GM23338 (cell line): ENCODE measurements at regions not wholly inside any gene's neighbourhood (a gene's known extent, or its start where the extent isn't known, plus 50 kb on each side); places are given as distances from the start of the nearest gene placed in this dataset.

Source experiments
- ATAC-seq: fragments of 200-7000 bp; cut with Tn5 transposase; 3 replicates; pipeline ENCODE4 v1.9.1; 2020
- DNase-seq: peaks from one replicate; pipeline ENCODE4 v3.0.0-alpha.2; 2015; ENCODE audit warnings: low spot score
- H2AFZ ChIP-seq: fragments of 200-600 bp; sonication (generic); 2 replicates; pipeline ENCODE4 v1.8.0; 2016; ENCODE audit warnings: antibody characterized with exemption, mild to moderate bottlenecking, moderate library complexity
- H3F3A ChIP-seq: fragments of 200-600 bp; sonication (generic); replicated peaks from 2 replicates; pipeline ENCODE4 v1.8.0; 2017; ENCODE audit warnings: antibody characterized with exemption, mixed run types, low read depth
- H3K27ac ChIP-seq: fragments of 200-600 bp; sonication (generic); 2 replicates; pipeline ENCODE4 v1.6.1; 2016; ENCODE audit warnings: low read depth
- H3K27me3 ChIP-seq: fragments of 200-600 bp; sonication (generic); 2 replicates; pipeline ENCODE4 v1.8.0; 2016; ENCODE audit warnings: mild to moderate bottlenecking, mixed run types, moderate library complexity; ENCODE audit not compliant: insufficient read depth
- H3K36me3 ChIP-seq: fragments of 200-600 bp; sonication (generic); 2 replicates; pipeline ENCODE4 v1.8.0; 2016; ENCODE audit warnings: mild to moderate bottlenecking; ENCODE audit not compliant: insufficient read depth
- H3K4me1 ChIP-seq: fragments of 200-600 bp; sonication (generic); 2 replicates; pipeline ENCODE4 v1.8.0; 2016; ENCODE audit warnings: mild to moderate bottlenecking, moderate library complexity; ENCODE audit not compliant: insufficient read depth
- H3K4me2 ChIP-seq: fragments of 200-600 bp; sonication (generic); 2 replicates; pipeline ENCODE4 v1.7.1; 2017; ENCODE audit warnings: mixed run types
- H3K4me3 ChIP-seq: fragments of 200-600 bp; sonication (generic); 2 replicates; pipeline ENCODE4 v1.6.1; 2016; ENCODE audit warnings: mixed run types
- H3K79me2 ChIP-seq: fragments of 200-600 bp; sonication (generic); replicated peaks from 2 replicates; pipeline ENCODE4 v1.8.0; 2017; ENCODE audit warnings: mild to moderate bottlenecking; ENCODE audit not compliant: insufficient read depth
- H3K9me2 ChIP-seq: fragments of 200-600 bp; sonication (generic); 2 replicates; pipeline ENCODE4 v1.8.0; 2017; ENCODE audit not compliant: insufficient read depth
- H4K20me1 ChIP-seq: fragments of 200-600 bp; sonication (generic); replicated peaks from 2 replicates; pipeline ENCODE4 v1.8.0; 2017; ENCODE audit warnings: mild to moderate bottlenecking; ENCODE audit not compliant: insufficient read depth
- H3K27ac Mint-ChIP-seq: 2 replicates; pipeline ENCODE4 v1.8.0; 2020; ENCODE audit warnings: inconsistent platforms, mild to moderate bottlenecking, moderate library complexity, mixed read lengths
- H3K27me3 Mint-ChIP-seq: 3 replicates; pipeline ENCODE4 v1.8.0; 2022; ENCODE audit warnings: low read depth, mild to moderate bottlenecking, moderate library complexity, mixed read lengths, inconsistent platforms; ENCODE audit not compliant: insufficient read depth, poor library complexity
- H3K36me3 Mint-ChIP-seq: 3 replicates; pipeline ENCODE4 v1.8.0; 2021; ENCODE audit warnings: low read depth, mild to moderate bottlenecking, inconsistent platforms, moderate library complexity, mixed read lengths
- H3K4me1 Mint-ChIP-seq: 3 replicates; pipeline ENCODE4 v1.8.0; 2020; ENCODE audit warnings: mild to moderate bottlenecking, inconsistent platforms, mixed read lengths
- H3K4me3 Mint-ChIP-seq: 3 replicates; pipeline ENCODE4 v1.8.0; 2021; ENCODE audit warnings: moderate library complexity, mild to moderate bottlenecking, inconsistent platforms, mixed read lengths
- H3K9me3 Mint-ChIP-seq: 3 replicates; pipeline ENCODE4 v1.8.0; 2020; ENCODE audit warnings: moderate library complexity, mild to moderate bottlenecking, inconsistent platforms, mixed read lengths
- CREB1 ChIP-seq: fragments of 250-450 bp; sonication (Bioruptor Pico); IDR thresholded peaks from 2 replicates; pipeline ENCODE4 v1.5.0; 2020; ENCODE audit warnings: low read depth, mild to moderate bottlenecking, moderate library complexity
- EZH2phosphoT487 ChIP-seq: fragments of 200-600 bp; sonication (generic); IDR thresholded peaks from one replicate; pipeline ENCODE4 v1.8.1; 2018; ENCODE audit warnings: antibody characterized with exemption; ENCODE audit not compliant: unreplicated experiment
- JUNB ChIP-seq: IDR thresholded peaks from one replicate; pipeline ENCODE4 v1.6.1; 2016; ENCODE audit warnings: antibody characterized with exemption; ENCODE audit not compliant: unreplicated experiment
- NANOG ChIP-seq: IDR thresholded peaks from 2 replicates; pipeline ENCODE4 v1.6.1; 2016; ENCODE audit warnings: antibody characterized with exemption, borderline replicate concordance
- POLR2AphosphoS5 ChIP-seq: IDR thresholded peaks from 2 replicates; pipeline ENCODE4 v1.6.1; 2016; ENCODE audit warnings: antibody characterized with exemption, low read depth
- REST ChIP-seq: IDR thresholded peaks from one replicate; pipeline ENCODE4 v1.6.1; 2018; ENCODE audit warnings: antibody characterized with exemption; ENCODE audit not compliant: unreplicated experiment
- STAT1 ChIP-seq: IDR thresholded peaks from one replicate; pipeline ENCODE4 v1.6.1; 2016; ENCODE audit warnings: antibody characterized with exemption; ENCODE audit not compliant: unreplicated experiment
- ZNF114 ChIP-seq: fragments of 250-450 bp; sonication (Bioruptor Pico); IDR thresholded peaks from 2 replicates; pipeline ENCODE4 v1.5.0; 2020; ENCODE audit warnings: mild to moderate bottlenecking, moderate library complexity
- ZNF331 ChIP-seq: fragments of 250-450 bp; sonication (Bioruptor Pico); IDR thresholded peaks from 2 replicates; pipeline ENCODE4 v1.5.0; 2020; ENCODE audit warnings: low read depth, mild to moderate bottlenecking, moderate library complexity
- ZNF462 ChIP-seq: fragments of 250-450 bp; sonication (Bioruptor Pico); IDR thresholded peaks from 2 replicates; pipeline ENCODE4 v1.5.0; 2020; ENCODE audit warnings: mild to moderate bottlenecking, moderate library complexity

GRCh38 chr11:79705648-79706047, 264.8 kb upstream of the TENM4 start (continued):
- TF ChIP-seq JUNB (no peak), ZNF114 (CRISPR knock-in tag) (no peak), ZNF331 (CRISPR knock-in tag) (no peak), REST (no peak)

GRCh38 chr11:79702303-79702702, 261.5 kb upstream of the TENM4 start:
- no peak overlapping the region for H2AFZ ChIP-seq
- ATAC-seq: no peak
- H3K4me1 Mint-ChIP-seq: no peaks in the 10 kb centered on the region; the same call in 2 of the 3 replicates
- H3K9me3 Mint-ChIP-seq: peaks cover 30% of the 10 kb centered on the region; the same call in 2 of the 3 replicates
- no peak overlapping the region for H3K4me3 ChIP-seq
- H3K27me3 ChIP-seq: no peaks in the 10 kb centered on the region
- no peak overlapping the region for H3K27ac ChIP-seq
- H3K36me3 ChIP-seq: no peaks in the 10 kb centered on the region
- no peak for DNase-seq
- H3K4me2 ChIP-seq: no peak overlapping the region
- H3K36me3 Mint-ChIP-seq: peaks cover 19% of the 10 kb centered on the region; the same call in 1 of the 3 replicates
- no peak overlapping the region for H3K27ac Mint-ChIP-seq
- TF ChIP-seq STAT1 (no peak), REST (no peak), NANOG (no peak), CREB1 (no peak), EZH2phosphoT487 (no peak), POLR2AphosphoS5 (no peak), ZNF462 (no peak)
- H3K9me2 ChIP-seq: no peaks in the 10 kb centered on the region
- H3K4me3 Mint-ChIP-seq: no peak overlapping the region
- H3K4me1 ChIP-seq: no peaks in the 10 kb centered on the region
- H3F3A ChIP-seq: no peaks in the 10 kb centered on the region
- no peaks in the 10 kb centered on the region for H4K20me1 ChIP-seq
- no peaks in the 10 kb centered on the region for H3K79me2 ChIP-seq
- H3K27me3 Mint-ChIP-seq: no peaks in the 10 kb centered on the region
